Breast epithelium (tissue), 3 donors: ENCODE measurements at regions not wholly inside any gene's neighbourhood (a gene's known extent, or its start where the extent isn't known, plus 50 kb on each side); places are given as distances from the start of the nearest gene placed in this dataset.

Source experiments
- CTCF ChIP-seq, 3 donors: fragments of 450-650 bp; IDR thresholded peaks; one replicate each; pipeline ENCODE4 v1.5.1; 2016 to 2017; ENCODE audit warnings: antibody characterized with exemption in 3 of 3, mild to moderate bottlenecking in 3 of 3, moderate library complexity in 3 of 3
- POLR2A ChIP-seq: fragments of 450-650 bp; IDR thresholded peaks from one replicate; pipeline ENCODE4 v1.6.1; 2016; ENCODE audit warnings: antibody characterized with exemption, mild to moderate bottlenecking, moderate library complexity
- POLR2AphosphoS5 ChIP-seq, 3 donors: sonication (generic); formaldehyde crosslinking; IDR thresholded peaks; one replicate each; pipeline ENCODE4 v1.6.1; 2017; ENCODE audit warnings: antibody characterized with exemption in 3 of 3

DNA sequence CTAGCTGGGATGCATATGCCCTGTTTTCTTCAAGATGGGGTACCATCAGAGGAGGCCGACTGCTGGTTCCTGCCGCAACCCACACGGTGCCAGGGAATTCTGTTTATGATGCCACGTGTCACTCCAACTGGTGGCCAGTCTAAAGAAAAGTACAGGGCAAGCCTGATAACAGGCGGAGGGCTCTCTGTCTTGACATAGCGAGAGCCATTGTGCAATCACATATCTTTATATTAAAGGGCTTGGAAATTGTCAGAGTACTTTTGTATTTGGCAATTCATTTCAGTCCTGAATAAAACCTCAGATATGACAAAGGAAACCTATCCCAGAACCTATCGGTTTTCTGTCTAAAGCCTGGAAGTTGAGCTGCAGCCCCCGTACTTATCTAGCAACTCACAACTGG is 768.4 kb downstream of the TDRD15 start:
- TF ChIP-seq CTCF (IDR thresholded peaks at IDR 0.05) (no peak), POLR2A (no peak), POLR2AphosphoS5 (IDR thresholded peaks at IDR 0.05) (no peak)
